GM18505 (cell line): ENCODE measurements at regions not wholly inside any gene's neighbourhood (a gene's known extent, or its start where the extent isn't known, plus 50 kb on each side); places are given as distances from the start of the nearest gene placed in this dataset.
"Not testable (repeated sequence)": the region's sequence is repeated elsewhere in the genome, so short reads cannot be mapped to it uniquely, and the experiment has no call there.

Experiments
- ATAC-seq: cut with Tn5 transposase; IDR thresholded peaks from one replicate; pipeline ENCODE4 v1.9.1; 2021; ENCODE audit not compliant: unreplicated experiment
- POLR2A ChIP-seq: IDR thresholded peaks from 4 replicates; pipeline ENCODE4 v1.6.1; 2011; ENCODE audit warnings: borderline replicate concordance; ENCODE audit not compliant: insufficient read depth, insufficient read length; ENCODE audit errors: extremely low read depth

DNA sequence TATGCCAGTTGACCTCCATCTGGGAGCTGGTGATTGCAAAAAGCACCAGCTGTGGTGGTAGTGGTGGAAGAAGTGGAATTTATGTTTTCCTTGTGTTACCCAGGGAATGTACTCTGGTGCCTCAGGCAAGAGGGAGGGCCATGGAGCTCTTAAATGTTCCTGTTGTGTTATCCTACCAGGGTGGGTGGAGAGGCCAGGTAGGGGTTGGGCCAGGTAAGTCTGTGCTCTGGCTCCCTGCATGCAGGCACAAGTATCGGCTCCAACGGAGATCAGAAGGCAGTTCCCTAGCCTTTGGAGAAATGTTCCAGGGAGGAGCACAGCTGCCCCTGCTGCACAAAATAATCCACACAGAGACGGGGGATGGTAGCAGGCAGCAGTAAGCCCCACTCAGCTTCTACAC is 419.3 kb upstream of the EYS start:
- no peak for TF ChIP-seq POLR2A
- no peak for ATAC-seq

- TF ChIP-seq POLR2A, result no peak
- ATAC-seq, result no peak
Observed at GRCh38 chr6:66103954-66104353, 396.9 kb upstream of the EYS start.

DNA sequence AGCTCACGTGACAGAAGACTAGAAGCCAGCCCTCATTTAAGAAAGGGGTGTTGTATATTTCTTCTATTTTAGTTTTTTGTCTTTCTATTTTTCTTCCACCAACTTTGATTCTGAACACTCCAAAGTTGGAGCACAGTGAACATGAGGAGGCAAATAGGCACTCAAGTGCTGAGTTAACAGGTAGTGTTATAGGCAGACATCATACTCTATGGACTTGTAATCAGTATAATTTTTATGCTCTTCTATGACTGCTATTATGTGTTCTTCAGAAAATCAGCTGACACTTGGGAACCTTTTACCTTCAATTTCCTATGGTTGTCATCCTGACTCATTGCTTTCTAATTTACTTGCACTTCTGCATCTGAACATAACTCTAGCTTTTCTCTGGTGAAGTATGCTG is 396.3 kb upstream of the EYS start:
- no peak for ATAC-seq
- TF ChIP-seq POLR2A, result no peak

DNA sequence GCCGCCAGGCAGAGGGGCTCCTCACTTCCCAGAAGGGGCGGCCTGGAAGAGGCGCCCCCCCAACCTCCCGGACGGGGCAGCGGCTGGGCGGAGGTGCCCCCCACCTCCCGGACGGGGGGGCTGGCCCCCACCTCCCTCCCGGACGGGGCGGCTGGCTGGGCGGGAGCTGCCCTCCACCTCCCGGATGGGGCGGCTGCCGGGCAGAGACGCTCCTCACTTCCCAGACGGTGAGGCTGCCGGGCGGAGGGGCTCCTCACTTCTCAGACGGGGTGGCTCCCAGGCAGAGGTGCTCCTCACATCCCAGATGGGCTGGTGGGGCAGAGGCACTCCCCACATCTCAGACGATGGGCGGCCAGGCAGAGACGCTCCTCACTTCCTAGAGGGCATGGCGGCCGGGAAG is 389.7 kb upstream of the EYS start:
- no peak for ATAC-seq
- TF ChIP-seq POLR2A, result no peak

DNA sequence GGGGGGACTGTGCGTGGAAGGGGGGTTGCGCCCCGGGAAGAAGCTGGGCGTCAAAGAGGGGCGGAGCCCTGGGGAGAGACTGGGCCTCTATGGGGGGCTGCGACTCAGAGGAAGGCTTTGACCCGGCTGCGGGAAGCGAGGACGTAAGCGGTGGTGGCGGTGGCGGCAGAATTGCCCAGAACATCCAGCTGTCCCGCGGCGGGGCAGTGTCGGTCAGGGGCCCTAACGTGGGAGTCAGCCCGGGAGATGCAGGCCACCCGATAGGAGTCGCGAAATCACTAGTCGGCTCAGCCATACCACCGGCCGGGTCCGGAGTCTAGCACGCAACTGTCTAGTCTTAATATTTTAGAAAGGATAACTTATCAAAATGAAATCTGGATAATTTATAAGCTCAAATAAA is 387.6 kb upstream of the EYS start:
- TF ChIP-seq POLR2A, result no peak
- ATAC-seq, result no peak

DNA sequence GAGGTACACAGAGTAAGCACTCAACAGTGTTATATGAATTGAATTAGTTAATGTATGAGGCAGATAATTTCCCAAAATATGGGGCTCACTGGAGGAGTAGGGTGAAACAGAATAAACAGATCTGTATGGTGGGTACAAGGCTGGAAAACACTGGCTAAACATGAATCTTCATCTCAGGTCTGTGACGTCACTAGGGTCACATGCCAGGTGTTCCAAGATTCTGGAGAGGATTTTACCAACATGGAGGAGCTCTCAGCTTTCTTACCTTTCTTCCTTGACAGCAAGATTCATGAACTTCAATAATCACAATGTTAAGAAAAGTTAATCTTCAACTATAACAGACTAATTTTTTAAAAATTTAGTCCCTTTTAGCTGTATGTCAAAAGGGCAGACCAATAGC is 385.3 kb upstream of the EYS start:
- not testable (repeated sequence) for ATAC-seq

GRCh38 chr6:66086532-66086931 is 379.5 kb upstream of the EYS start:
- TF ChIP-seq POLR2A, result no peak
- no peak for ATAC-seq

DNA sequence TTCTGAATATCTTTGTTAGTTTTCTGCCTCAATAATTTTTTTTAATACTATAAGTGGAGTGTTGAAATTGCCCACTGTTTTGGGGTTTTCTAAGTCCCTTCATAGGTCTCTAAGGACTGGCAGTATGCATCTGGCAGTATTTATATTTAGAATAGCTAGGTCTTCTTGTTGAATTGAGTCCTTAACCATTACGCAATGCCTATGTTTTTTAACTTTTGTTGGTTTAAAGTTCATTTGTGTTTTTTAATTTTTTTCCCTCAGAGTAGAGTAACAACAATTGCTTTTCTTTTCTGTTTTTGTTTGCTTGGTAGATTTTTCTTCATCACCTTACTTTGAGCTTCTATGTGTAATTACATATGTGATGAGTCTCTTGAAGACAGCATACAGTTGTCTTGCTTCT is 375.9 kb upstream of the EYS start:
- no peak for ATAC-seq
- TF ChIP-seq POLR2A, result no peak

DNA sequence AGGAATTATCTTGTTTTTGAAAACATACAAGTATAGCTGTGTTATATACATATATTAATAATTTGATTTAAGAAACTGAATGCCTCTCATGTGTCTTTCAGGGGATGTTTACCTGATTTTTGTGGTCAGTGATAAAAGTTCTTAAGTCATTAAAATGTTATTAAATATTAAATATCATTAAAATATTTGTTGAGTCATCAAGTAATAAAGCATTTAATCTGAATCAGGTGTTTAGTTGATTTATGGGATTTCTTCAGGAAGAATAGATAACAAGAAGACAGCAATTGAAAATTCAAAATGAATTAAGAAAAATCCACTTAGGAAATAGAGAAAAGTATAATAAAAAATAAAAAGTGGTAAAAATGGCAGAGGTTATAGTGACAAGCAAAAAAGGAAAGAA is 361.9 kb upstream of the EYS start:
- no peak for TF ChIP-seq POLR2A
- no peak for ATAC-seq

GRCh38 chr6:66068033-66068432 is 361.0 kb upstream of the EYS start:
- ATAC-seq, result no peak
- no peak for TF ChIP-seq POLR2A

DNA sequence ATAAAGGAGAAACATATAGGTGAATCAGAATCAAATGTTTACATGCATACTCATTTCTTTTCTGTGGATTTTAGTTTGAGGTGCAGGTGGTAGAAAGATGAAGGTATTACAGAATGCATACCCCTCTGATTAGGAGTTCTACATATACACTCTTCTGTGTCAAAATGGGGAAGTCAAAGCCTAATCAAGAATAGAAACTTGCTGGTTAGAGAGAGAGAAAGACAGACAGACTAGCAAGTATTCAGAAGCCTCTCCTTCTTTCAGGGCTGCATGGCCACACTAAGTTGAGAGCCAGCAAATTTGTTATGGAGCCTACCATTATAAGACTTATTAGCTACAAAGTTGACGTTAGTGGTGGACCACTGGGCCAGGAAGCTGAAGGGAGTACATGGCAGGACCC is 358.3 kb upstream of the EYS start:
- ATAC-seq, result no peak
- TF ChIP-seq POLR2A, result no peak

DNA sequence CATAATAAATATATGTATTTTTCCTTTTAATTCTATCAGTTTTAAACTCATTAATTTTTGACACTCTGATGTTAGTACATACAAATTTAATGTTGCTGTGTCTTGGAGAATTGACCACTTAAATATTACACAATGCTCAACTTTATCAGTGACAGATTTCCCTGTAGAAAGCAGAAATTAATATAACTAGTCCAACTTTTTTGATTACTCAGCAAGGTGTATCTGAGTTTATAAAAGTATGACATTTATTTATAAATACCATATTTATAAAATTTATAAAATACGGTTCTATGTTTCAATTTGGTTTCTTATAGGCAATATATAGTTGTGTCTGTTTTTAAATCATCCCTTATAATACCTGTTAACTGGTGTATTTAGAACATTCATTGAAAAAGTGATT is 350.0 kb upstream of the EYS start:
- no peak for ATAC-seq
- TF ChIP-seq POLR2A, result no peak

GRCh38 chr6:66054967-66055366 is 347.9 kb upstream of the EYS start:
- TF ChIP-seq POLR2A, result no peak

DNA sequence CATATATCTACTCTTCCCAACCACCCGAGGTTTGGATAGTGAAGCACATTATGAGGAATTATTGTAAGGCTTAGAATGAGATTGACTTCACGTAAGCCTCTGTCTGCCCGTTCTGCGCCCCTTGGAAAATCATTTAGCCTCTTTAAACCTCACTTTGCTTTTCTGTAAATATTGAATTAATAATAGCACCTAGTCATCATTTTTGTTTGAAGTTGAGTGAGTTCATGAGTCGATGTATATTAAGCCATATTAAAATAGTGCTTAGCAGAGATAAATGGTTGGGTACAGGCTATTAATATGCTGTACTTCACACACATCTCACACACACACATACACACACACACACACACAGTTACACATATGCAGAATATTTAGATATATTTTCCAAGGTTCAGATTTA is 344.8 kb upstream of the EYS start:
- no peak for ATAC-seq
- TF ChIP-seq POLR2A, result no peak

More at GRCh38 chr6:66054967-66055366, 347.9 kb upstream of the EYS start:
- no peak for ATAC-seq

GRCh38 chr6:66048684-66049474 is 341.9 kb upstream of the EYS start:
- no peak for ATAC-seq
- TF ChIP-seq POLR2A, result no peak

- no peak for TF ChIP-seq POLR2A
- no peak for ATAC-seq
Observed at GRCh38 chr6:66032626-66033025, 325.6 kb upstream of the EYS start.

DNA sequence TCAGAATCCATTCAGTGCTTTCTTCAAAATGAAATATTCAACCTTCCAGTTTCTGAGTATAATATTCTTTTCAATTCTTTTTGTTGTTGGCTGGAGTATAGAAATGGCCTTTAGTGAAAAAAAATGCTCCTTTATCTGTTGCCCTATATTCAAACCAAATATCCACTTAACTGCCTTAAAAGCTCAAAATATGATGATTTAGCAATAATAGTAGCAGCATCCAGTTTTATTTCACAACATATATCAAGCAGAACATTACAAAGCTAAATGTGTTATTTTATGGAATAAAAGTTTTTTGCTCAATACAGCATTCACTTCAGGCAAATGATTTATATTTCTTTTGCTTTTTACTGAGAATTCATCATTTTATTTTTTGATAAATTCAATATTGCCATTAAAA is 322.4 kb upstream of the EYS start:
- no peak for TF ChIP-seq POLR2A
- no peak for ATAC-seq
